Fibroblast of villous mesenchyme (primary cell): ENCODE measurements at regions not wholly inside any gene's neighbourhood (a gene's known extent, or its start where the extent isn't known, plus 50 kb on each side); places are given as distances from the start of the nearest gene placed in this dataset.
"Not testable (repeated sequence)": the region's sequence is repeated elsewhere in the genome, so short reads cannot be mapped to it uniquely, and the experiment has no call there.

Source experiments
- DNase-seq: peaks from one replicate; pipeline ENCODE4 v3.0.0-alpha.2; 2010; ENCODE audit warnings: low read depth
- H3K4me3 ChIP-seq: 2 replicates; pipeline ENCODE4 v1.5.1; 2011; ENCODE audit warnings: low read depth, mild to moderate bottlenecking, low read length
- CTCF ChIP-seq: IDR thresholded peaks from 2 replicates; pipeline ENCODE4 v1.5.1; 2012; ENCODE audit warnings: low read depth, mild to moderate bottlenecking, low read length; ENCODE audit not compliant: insufficient read depth

DNA sequence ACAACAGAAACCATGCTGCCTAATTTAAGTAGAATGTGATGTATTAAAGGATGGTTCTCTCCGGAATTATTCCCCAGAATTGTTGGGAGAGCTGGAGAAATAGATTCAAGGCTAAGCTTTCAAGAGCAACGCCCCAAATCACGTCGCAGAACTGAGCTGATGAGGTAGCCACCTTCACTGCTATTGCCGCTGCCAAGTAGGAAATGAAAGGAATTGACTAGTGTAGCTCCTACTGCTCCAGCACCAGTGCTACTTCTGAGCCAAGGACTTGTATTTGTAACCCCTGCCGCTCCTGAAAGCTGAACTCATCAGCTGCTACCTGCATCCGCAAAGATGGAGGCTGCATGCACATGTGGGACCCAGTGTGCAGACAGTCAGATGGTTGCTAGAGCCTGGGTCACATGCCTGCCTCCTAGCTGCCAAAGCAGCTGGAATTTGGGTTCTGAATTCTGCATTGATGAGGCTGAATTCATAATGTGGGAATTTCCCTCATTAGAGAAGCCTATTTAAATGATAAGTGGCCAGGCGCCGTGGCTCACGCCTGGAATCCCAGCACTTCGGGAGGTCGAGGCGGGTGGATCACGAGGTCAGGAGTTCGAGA, 173.9 kb downstream of the PDGFRA start:
- no peak for TF ChIP-seq CTCF
- DNase-seq: no peak

DNA sequence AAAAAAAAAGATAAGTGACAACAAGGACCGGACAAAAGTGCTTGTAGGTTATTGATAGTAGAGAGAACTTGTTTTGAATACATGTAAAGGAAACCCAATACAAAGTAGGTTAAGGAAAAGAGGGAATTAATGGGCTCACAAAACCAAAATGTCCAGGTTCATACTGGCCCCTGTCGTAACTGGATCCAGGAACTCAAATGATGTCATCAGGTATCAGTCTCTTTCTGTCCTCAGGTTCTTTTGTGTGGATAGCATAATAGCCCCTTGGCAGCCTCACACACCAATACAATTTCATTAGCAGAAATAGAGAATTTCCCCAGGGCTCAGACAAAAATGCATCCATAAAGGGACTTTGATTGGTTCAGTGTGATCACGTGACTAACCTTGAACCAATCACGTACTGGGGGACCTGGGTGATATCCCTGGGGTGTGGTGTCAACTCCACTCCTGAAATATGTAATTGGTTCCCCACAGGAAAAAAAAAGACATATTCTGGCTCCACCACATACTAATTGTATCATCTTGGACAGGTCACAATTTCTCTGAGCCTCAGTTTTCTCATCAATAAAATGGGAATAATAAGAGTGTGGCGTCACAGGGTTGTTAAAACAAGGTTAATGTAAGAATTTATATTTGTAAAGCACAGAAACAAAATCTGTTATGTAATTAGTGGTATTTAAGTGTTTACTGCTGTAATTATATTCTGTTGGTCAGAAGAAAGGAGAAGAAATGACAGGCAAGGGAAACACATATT, 174.8 kb downstream of the PDGFRA start:
- DNase-seq: no peak
- no peak overlapping the region for H3K4me3 ChIP-seq
- TF ChIP-seq CTCF: no peak

More for the DNA sequence above, 173.9 kb downstream of the PDGFRA start:
- no peak overlapping the region for H3K4me3 ChIP-seq

GRCh38 chr4:54409270-54409817, 180.3 kb downstream of the PDGFRA start:
- not testable (repeated sequence) for DNase-seq, H3K4me3 ChIP-seq

DNA sequence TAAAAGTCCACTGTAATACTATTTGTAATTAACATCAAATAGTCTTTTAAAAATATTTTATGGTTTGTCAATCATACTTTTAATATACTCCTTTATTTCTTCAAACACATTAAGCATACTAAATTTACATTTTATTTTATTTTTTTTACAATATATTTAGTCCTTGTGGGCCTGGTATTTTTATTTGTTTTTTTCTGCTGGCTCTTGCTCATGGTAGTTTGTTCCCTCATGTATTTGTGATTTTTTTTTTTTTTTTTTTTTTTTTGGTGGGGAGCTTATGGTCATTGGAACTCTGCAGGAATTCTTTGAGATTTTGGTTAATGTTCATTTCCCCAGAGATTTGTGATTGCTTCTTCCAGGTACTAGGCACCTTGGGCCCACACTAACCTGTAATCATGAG, 185.5 kb downstream of the PDGFRA start:
- TF ChIP-seq CTCF: no peak
- DNase-seq: no peak
- H3K4me3 ChIP-seq: no peak overlapping the region

- no peak for DNase-seq
- H3K4me3 ChIP-seq: no peak overlapping the region
- TF ChIP-seq CTCF: no peak
Observed at GRCh38 chr4:54417476-54417875, 188.4 kb downstream of the PDGFRA start.

- no peak for TF ChIP-seq CTCF
- H3K4me3 ChIP-seq: no peak overlapping the region
Observed at GRCh38 chr4:54418468-54418867, 189.4 kb downstream of the PDGFRA start.

DNA sequence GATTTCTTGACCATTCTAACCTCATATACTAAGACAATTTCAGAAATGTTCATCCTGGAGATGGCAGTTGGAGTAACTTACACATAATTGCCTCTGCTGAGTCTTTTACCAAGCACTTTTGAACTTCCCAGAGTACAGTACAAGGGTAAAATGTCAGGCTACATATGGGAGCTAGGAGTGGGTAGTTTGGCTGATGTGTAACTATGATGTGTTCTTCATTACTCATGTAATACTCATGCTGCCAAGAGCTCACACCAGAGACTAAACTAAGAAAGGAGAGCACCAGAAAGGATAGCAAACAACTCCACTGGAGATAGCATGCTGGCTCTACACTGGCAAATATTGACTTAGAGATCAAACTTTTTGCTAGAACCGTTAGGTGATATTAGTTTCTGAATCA, 194.0 kb downstream of the PDGFRA start:
- no peak for TF ChIP-seq CTCF
- H3K4me3 ChIP-seq: no peak overlapping the region
- DNase-seq: no peak

More at GRCh38 chr4:54418468-54418867, 189.4 kb downstream of the PDGFRA start:
- DNase-seq: no peak
